HG03571 (cell line): ENCODE measurements at regions not wholly inside any gene's neighbourhood (a gene's known extent, or its start where the extent isn't known, plus 50 kb on each side); places are given as distances from the start of the nearest gene placed in this dataset.

Experiments
- ATAC-seq: cut with Tn5 transposase; IDR thresholded peaks from one replicate; pipeline ENCODE4 v1.9.1; 2021; ENCODE audit not compliant: unreplicated experiment

- ATAC-seq: peak; percentile 66
Measured at GRCh38 chr1:105294838-105295237, 1545.1 kb downstream of the AMY1C start.

- ATAC-seq: no peak
Measured at GRCh38 chr1:105310063-105310462, 1560.4 kb downstream of the AMY1C start.

GRCh38 chr1:105317976-105318375, 1568.3 kb downstream of the AMY1C start:
- no peak for ATAC-seq

GRCh38 chr1:105326886-105327285, 1577.2 kb downstream of the AMY1C start:
- ATAC-seq: no peak

GRCh38 chr1:105337420-105337819, 1587.7 kb downstream of the AMY1C start:
- no peak for ATAC-seq

- ATAC-seq: no peak
Measured at GRCh38 chr1:105343317-105343716, 1593.6 kb downstream of the AMY1C start.

- ATAC-seq: no peak
Measured at GRCh38 chr1:105359457-105359856, 1609.8 kb downstream of the AMY1C start.

- ATAC-seq: no peak
Measured at GRCh38 chr1:105362438-105362837, 1612.7 kb downstream of the AMY1C start.

GRCh38 chr1:105368446-105368845, 1618.7 kb downstream of the AMY1C start:
- ATAC-seq: no peak

- ATAC-seq: no peak
Measured at GRCh38 chr1:105373681-105374080, 1624.0 kb downstream of the AMY1C start.

GRCh38 chr1:105386489-105386888, 1636.8 kb downstream of the AMY1C start:
- ATAC-seq: no peak

- no peak for ATAC-seq
Measured at GRCh38 chr1:105396001-105396400, 1646.3 kb downstream of the AMY1C start.

- ATAC-seq: no peak
Measured at GRCh38 chr1:105398909-105399308, 1649.2 kb downstream of the AMY1C start.

- no peak for ATAC-seq
Measured at GRCh38 chr1:105399716-105400115, 1650.0 kb downstream of the AMY1C start.

GRCh38 chr1:105416261-105416660, 1640.2 kb upstream of the PRMT6 start:
- no peak for ATAC-seq

GRCh38 chr1:105419030-105419429, 1637.4 kb upstream of the PRMT6 start:
- no peak for ATAC-seq

GRCh38 chr1:105427543-105427942, 1628.9 kb upstream of the PRMT6 start:
- no peak for ATAC-seq

GRCh38 chr1:105436589-105437259, 1619.8 kb upstream of the PRMT6 start:
- ATAC-seq: no peak

- no peak for ATAC-seq
Measured at GRCh38 chr1:105437847-105438246, 1618.6 kb upstream of the PRMT6 start.

- ATAC-seq: no peak
Measured at GRCh38 chr1:105442901-105443300, 1613.6 kb upstream of the PRMT6 start.

GRCh38 chr1:105459759-105460158, 1596.7 kb upstream of the PRMT6 start:
- no peak for ATAC-seq

- no peak for ATAC-seq
Measured at GRCh38 chr1:105462308-105462707, 1594.2 kb upstream of the PRMT6 start.

GRCh38 chr1:105467549-105467948, 1588.9 kb upstream of the PRMT6 start:
- no peak for ATAC-seq
